Lower leg skin (tissue), 4 donors: ENCODE measurements at regions not wholly inside any gene's neighbourhood (a gene's known extent, or its start where the extent isn't known, plus 50 kb on each side); places are given as distances from the start of the nearest gene placed in this dataset.

Experiments
- DNase-seq, 2 donors: peaks; one replicate each; pipeline ENCODE4 v3.0.0-alpha.2; 2019; ENCODE audit warnings: low spot score in 2 of 2
- H3K4me3 ChIP-seq: fragments of 200-600 bp; sonication (generic); 2 replicates; pipeline ENCODE4 v1.5.1; 2017; ENCODE audit warnings: mild to moderate bottlenecking, low read depth; ENCODE audit not compliant: poor library complexity, severe bottlenecking
- POLR2A ChIP-seq, 2 donors: fragments of 450-650 bp; IDR thresholded peaks; one replicate each; pipeline ENCODE4 v1.6.1; 2016 to 2017; ENCODE audit warnings: antibody characterized with exemption in 2 of 2, mild to moderate bottlenecking in 1 of 2, moderate library complexity in 1 of 2
- WGBS, 2 donors: methylation state at CpG; one replicate each; pipeline ENCODE4 v1.1.5; 2018; 5-methylcytosine and 5-hydroxymethylcytosine counted together
- intact Hi-C: fragments of 100-400 bp; cut with DNase I; formaldehyde crosslinking; loops from one replicate; pipeline ENCODE4 v1.15.0; 2023; ENCODE audit warnings: low total_unique reads
- TF ChIP-seq, protein P1 (sequence below), 3 donors: fragments of 450-650 bp; IDR thresholded peaks; one replicate each; pipeline ENCODE4 v1.5.1; 2016; ENCODE audit warnings: antibody characterized with exemption in 3 of 3, mild to moderate bottlenecking in 3 of 3, moderate library complexity in 2 of 3

DNA sequence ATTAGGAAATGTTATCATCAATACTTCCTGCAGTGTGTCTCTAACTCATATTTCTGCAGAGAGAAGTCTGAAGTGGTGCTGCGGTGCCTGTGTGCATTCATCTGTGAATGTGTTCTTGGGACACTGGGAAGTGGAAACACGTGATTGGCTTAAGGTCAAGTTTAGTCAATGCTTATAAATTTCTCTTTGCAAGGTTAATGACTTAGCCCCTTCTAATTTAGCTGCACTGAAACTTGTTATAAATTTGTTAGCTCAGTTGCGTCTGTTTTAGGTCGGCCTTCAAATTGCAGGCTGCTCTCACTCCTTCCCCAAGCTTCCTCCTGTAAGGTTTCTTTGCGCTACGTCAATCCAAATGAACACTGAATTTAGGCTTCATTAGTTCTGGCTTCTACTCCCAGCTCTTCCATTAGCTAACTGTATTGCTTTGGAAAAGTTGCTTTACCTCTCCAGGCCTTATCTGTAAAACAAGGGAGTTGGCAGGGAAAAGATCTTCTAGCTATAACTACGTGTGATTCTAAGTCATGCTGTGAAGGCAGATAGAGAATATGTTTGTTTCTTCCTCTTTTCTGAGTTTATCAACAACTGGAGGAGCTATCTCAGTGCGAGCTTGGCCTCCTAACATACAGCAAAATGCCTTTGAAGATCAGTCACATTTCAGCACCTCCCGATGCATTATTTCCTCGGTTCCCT, 341.8 kb downstream of the NFIB start:
- H3K4me3 ChIP-seq: no peak overlapping the region
- intact Hi-C loops: no loop called here
- WGBS, 2 donors: 77 to 87% methylated on average over 10 of the region's 10 CpGs
- TF ChIP-seq, protein P1, sequence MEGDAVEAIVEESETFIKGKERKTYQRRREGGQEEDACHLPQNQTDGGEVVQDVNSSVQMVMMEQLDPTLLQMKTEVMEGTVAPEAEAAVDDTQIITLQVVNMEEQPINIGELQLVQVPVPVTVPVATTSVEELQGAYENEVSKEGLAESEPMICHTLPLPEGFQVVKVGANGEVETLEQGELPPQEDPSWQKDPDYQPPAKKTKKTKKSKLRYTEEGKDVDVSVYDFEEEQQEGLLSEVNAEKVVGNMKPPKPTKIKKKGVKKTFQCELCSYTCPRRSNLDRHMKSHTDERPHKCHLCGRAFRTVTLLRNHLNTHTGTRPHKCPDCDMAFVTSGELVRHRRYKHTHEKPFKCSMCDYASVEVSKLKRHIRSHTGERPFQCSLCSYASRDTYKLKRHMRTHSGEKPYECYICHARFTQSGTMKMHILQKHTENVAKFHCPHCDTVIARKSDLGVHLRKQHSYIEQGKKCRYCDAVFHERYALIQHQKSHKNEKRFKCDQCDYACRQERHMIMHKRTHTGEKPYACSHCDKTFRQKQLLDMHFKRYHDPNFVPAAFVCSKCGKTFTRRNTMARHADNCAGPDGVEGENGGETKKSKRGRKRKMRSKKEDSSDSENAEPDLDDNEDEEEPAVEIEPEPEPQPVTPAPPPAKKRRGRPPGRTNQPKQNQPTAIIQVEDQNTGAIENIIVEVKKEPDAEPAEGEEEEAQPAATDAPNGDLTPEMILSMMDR (IDR thresholded peaks at IDR 0.05): no peak
- DNase-seq: no peak

DNA sequence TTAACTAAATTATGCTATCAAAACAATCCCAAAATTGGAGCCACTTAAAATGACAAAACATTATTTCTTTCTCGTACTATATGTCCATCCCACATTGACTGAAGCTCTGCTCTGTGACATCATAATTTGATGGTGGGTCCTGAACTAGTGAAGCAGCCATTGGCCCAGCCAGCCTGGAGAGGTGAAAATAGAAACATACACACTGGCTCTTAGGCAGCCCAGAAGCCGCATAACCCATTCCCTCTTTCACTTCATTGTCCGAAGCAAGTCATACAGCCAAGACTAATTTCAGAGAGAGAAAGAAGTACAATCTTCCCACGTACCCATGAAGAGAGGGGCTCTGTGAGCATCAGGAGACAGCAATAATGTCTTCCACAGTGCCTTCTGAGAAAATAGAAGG, 342.5 kb downstream of the NFIB start:
- no peak for TF ChIP-seq POLR2A (IDR thresholded peaks at IDR 0.05)
- TF ChIP-seq, protein P1 (IDR thresholded peaks at IDR 0.05): no peak
- intact Hi-C loops: no loop called here
- WGBS, 2 donors: 87 to 91% methylated on average over 4 of the region's 4 CpGs
- DNase-seq: no peak
- no peak overlapping the region for H3K4me3 ChIP-seq

DNA sequence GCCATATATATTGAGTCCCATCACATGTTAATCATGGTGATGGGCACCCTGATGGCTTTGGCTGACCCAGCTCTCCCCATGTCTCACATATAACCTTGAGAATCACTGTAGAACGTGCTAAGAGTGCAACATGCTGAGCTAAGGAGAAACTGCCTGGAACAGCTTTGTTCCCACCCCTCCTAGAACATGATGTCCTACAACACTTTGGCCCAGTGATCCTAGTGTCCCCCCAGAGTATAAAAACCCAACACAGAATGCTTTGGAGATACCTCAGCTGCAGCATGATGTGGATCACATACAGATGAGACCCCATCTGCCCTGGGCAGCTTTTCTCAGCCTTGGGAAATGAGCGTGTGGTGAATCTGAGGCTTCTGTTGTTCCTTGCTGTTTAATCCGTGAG, 343.5 kb downstream of the NFIB start:
- TF ChIP-seq POLR2A (IDR thresholded peaks at IDR 0.05): no peak
- H3K4me3 ChIP-seq: no peak overlapping the region
- 82 to 90% methylated on average over 3 of the region's 3 CpGs for WGBS, 2 donors
- intact Hi-C loops: no loop called here
- DNase-seq: no peak

DNA sequence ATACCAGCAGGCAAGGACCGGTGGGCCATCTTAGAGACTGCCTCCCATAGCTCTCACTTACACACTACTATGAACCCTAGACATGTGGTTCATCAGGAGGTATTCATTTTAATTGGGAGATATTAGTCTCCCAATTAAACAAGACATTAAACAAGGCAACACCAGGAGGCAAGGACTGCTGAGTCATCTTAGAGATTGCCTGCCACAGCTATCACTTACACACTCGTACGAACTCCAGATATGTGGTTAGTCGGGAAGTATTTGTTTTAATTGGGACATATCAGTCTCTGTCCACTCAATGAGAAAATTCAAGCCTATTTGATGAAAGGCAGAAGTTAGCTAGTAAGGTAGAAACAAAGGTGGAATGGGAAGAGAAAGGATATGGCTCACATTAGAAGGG, 343.9 kb downstream of the NFIB start:
- intact Hi-C loops: no loop called here
- DNase-seq: no peak
- no peak overlapping the region for H3K4me3 ChIP-seq
- 74 to 76% methylated on average over 4 of the region's 4 CpGs for WGBS, 2 donors
- TF ChIP-seq, protein P1 (IDR thresholded peaks at IDR 0.05): no peak
- no peak for TF ChIP-seq POLR2A (IDR thresholded peaks at IDR 0.05)

DNA sequence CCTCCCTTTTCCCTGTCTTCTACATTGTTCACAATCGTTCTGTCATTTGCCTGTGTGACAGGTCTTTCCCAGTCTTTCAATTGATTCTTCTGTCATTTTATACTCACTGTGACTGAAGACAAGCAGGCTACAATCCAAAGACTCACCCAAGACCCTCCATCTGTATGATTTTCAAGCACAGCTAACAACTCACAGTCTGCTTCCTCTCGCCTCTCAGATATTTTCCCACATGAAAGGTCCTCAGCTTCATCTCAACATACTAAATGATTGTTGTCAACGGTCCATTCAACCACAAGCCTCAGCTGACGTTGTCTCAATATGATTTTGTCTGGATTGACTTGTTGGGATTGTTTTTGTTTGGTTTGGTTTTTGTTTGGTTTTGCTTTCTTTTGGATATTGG, 346.5 kb downstream of the NFIB start:
- intact Hi-C loops: no loop called here
- no peak for TF ChIP-seq POLR2A (IDR thresholded peaks at IDR 0.05)
- TF ChIP-seq, protein P1 (IDR thresholded peaks at IDR 0.05): no peak
- no peak overlapping the region for H3K4me3 ChIP-seq
- WGBS, 2 donors: 72% methylated on average over 4 of the region's 4 CpGs
- no peak for DNase-seq

DNA sequence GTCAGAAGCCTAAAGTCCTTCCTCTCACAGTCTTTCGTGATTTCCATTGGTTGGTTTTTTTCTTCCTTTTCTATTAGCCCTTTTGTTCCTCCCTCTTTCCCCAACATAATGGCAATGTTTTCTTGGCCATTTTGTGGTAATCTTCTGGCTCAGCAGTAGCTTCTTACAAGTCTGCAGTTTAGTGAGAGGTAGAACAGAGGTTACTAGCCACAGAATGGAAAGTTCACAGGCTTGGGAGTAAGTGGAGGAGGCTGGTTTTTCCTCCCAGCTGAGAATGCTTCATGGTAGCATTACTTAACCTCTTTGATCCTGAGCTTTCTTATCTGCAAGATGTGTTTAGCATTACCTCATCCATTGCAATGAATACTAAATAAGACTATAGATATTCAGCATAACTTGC, 346.9 kb downstream of the NFIB start:
- no peak overlapping the region for H3K4me3 ChIP-seq
- TF ChIP-seq POLR2A (IDR thresholded peaks at IDR 0.05): no peak
- TF ChIP-seq, protein P1 (IDR thresholded peaks at IDR 0.05): no peak
- intact Hi-C loops: no loop called here
- no peak for DNase-seq
- 84 to 91% methylated on average over 1 of the region's 1 CpG for WGBS, 2 donors
